ENCODE measurements at regions not wholly inside any gene's neighbourhood (a gene's known extent, or its start where the extent isn't known, plus 50 kb on each side); places are given as distances from the start of the nearest gene placed in this dataset.
"Not testable (repeated sequence)": the region's sequence is repeated elsewhere in the genome, so short reads cannot be mapped to it uniquely, and the experiment has no call there.

GRCh38 chr18:22789600-22789999 is 143.5 kb upstream of the RBBP8 start:
- in situ Hi-C loops (cut with HindIII; ENCODE audit: low pct_unique_long_range_greater_than_20kb, low sequenced_read_pairs), result no loop called here
- no peak for DNase-seq (ENCODE audit: low read depth)

- in situ Hi-C loops (cut with HindIII; ENCODE audit: low pct_unique_long_range_greater_than_20kb, low sequenced_read_pairs), result no loop called here
- no peak for DNase-seq (ENCODE audit: low read depth)
Measured at GRCh38 chr18:22790545-22791309, 142.4 kb upstream of the RBBP8 start.

- in situ Hi-C loops (cut with HindIII; ENCODE audit: low pct_unique_long_range_greater_than_20kb, low sequenced_read_pairs), result no loop called here
- no peak for DNase-seq (ENCODE audit: low read depth)
Measured at GRCh38 chr18:22791310-22791610, 141.9 kb upstream of the RBBP8 start.

- in situ Hi-C loops (cut with HindIII; ENCODE audit: low pct_unique_long_range_greater_than_20kb, low sequenced_read_pairs), result no loop called here
- DNase-seq (ENCODE audit: low read depth), result no peak
Measured at GRCh38 chr18:22796113-22796512, 137.0 kb upstream of the RBBP8 start.

GRCh38 chr18:22800551-22800951 is 132.6 kb upstream of the RBBP8 start:
- no peak for DNase-seq (ENCODE audit: low read depth)
- in situ Hi-C loops (cut with HindIII; ENCODE audit: low pct_unique_long_range_greater_than_20kb, low sequenced_read_pairs), result no loop called here

GRCh38 chr18:22813648-22814328 is 119.3 kb upstream of the RBBP8 start:
- no peak for DNase-seq (ENCODE audit: low read depth)
- in situ Hi-C loops (cut with HindIII; ENCODE audit: low pct_unique_long_range_greater_than_20kb, low sequenced_read_pairs), result no loop called here

- DNase-seq (ENCODE audit: low read depth), result no peak
- in situ Hi-C loops (cut with HindIII; ENCODE audit: low pct_unique_long_range_greater_than_20kb, low sequenced_read_pairs), result no loop called here
Measured at GRCh38 chr18:22814329-22814703, 118.8 kb upstream of the RBBP8 start.

- in situ Hi-C loops (cut with HindIII; ENCODE audit: low pct_unique_long_range_greater_than_20kb, low sequenced_read_pairs), result no loop called here
- DNase-seq (ENCODE audit: low read depth), result no peak
Measured at GRCh38 chr18:22816266-22817176, 116.6 kb upstream of the RBBP8 start.

- in situ Hi-C loops (cut with HindIII; ENCODE audit: low pct_unique_long_range_greater_than_20kb, low sequenced_read_pairs), result no loop called here
- DNase-seq (ENCODE audit: low read depth), result peak; percentile 33
Measured at GRCh38 chr18:22817844-22818243, 115.3 kb upstream of the RBBP8 start.

- DNase-seq (ENCODE audit: low read depth), result no peak
- in situ Hi-C loops (cut with HindIII; ENCODE audit: low pct_unique_long_range_greater_than_20kb, low sequenced_read_pairs), result no loop called here
Measured at GRCh38 chr18:22822024-22822423, 111.1 kb upstream of the RBBP8 start.

GRCh38 chr18:22822841-22823508 is 110.2 kb upstream of the RBBP8 start:
- in situ Hi-C loops (cut with HindIII; ENCODE audit: low pct_unique_long_range_greater_than_20kb, low sequenced_read_pairs), result no loop called here
- DNase-seq (ENCODE audit: low read depth), result no peak

GRCh38 chr18:22826726-22827125 is 106.4 kb upstream of the RBBP8 start:
- in situ Hi-C loops (cut with HindIII; ENCODE audit: low pct_unique_long_range_greater_than_20kb, low sequenced_read_pairs), result no loop called here
- no peak for DNase-seq (ENCODE audit: low read depth)

GRCh38 chr18:22827216-22827615 is 105.9 kb upstream of the RBBP8 start:
- in situ Hi-C loops (cut with HindIII; ENCODE audit: low pct_unique_long_range_greater_than_20kb, low sequenced_read_pairs), result no loop called here

GRCh38 chr18:22827741-22828140 is 105.4 kb upstream of the RBBP8 start:
- in situ Hi-C loops (cut with HindIII; ENCODE audit: low pct_unique_long_range_greater_than_20kb, low sequenced_read_pairs), result no loop called here
- DNase-seq (ENCODE audit: low read depth), result no peak

More at GRCh38 chr18:22827216-22827615, 105.9 kb upstream of the RBBP8 start:
- no peak for DNase-seq (ENCODE audit: low read depth)

GRCh38 chr18:22828171-22828570 is 105.0 kb upstream of the RBBP8 start:
- in situ Hi-C loops (cut with HindIII; ENCODE audit: low pct_unique_long_range_greater_than_20kb, low sequenced_read_pairs), result no loop called here
- no peak for DNase-seq (ENCODE audit: low read depth)

- DNase-seq (ENCODE audit: low read depth); in situ Hi-C loops (cut with HindIII; ENCODE audit: low pct_unique_long_range_greater_than_20kb, low sequenced_read_pairs): not testable (repeated sequence)
Measured at GRCh38 chr18:22828583-22828982, 104.5 kb upstream of the RBBP8 start.

GRCh38 chr18:22829781-22830180 is 103.3 kb upstream of the RBBP8 start:
- in situ Hi-C loops (cut with HindIII; ENCODE audit: low pct_unique_long_range_greater_than_20kb, low sequenced_read_pairs), result no loop called here
- no peak for DNase-seq (ENCODE audit: low read depth)

GRCh38 chr18:22830511-22830910 is 102.6 kb upstream of the RBBP8 start:
- in situ Hi-C loops (cut with HindIII; ENCODE audit: low pct_unique_long_range_greater_than_20kb, low sequenced_read_pairs), result no loop called here
- DNase-seq (ENCODE audit: low read depth), result no peak

Measured in Caki2 (cell line).